ENCODE measurements at regions not wholly inside any gene's neighbourhood (a gene's known extent, or its start where the extent isn't known, plus 50 kb on each side); places are given as distances from the start of the nearest gene placed in this dataset.

- DNase-seq, result no peak
Measured at GRCh38 chr1:244224487-244225430, 173.7 kb downstream of the ZBTB18 start.

GRCh38 chr1:244226435-244226834 lies 175.4 kb downstream of the ZBTB18 start:
- DNase-seq, result no peak

GRCh38 chr1:244230470-244230869 lies 179.4 kb downstream of the ZBTB18 start:
- no peak for DNase-seq

- no peak for DNase-seq
Measured at GRCh38 chr1:244231193-244231571, 180.1 kb downstream of the ZBTB18 start.

- no peak for DNase-seq
Measured at GRCh38 chr1:244231572-244232315, 180.7 kb downstream of the ZBTB18 start.

- no peak for DNase-seq
Measured at GRCh38 chr1:244234009-244234643, 183.0 kb downstream of the ZBTB18 start.

GRCh38 chr1:244235157-244235556 lies 184.1 kb downstream of the ZBTB18 start:
- DNase-seq, result no peak

- DNase-seq, result no peak
Measured at GRCh38 chr1:244236101-244236500, 185.0 kb downstream of the ZBTB18 start.

- no peak for DNase-seq
Measured at GRCh38 chr1:244236721-244237120, 185.6 kb downstream of the ZBTB18 start.

GRCh38 chr1:244237445-244237844 lies 186.4 kb downstream of the ZBTB18 start:
- no peak for DNase-seq

- no peak for DNase-seq
Measured at GRCh38 chr1:244239261-244239770, 188.2 kb downstream of the ZBTB18 start.

- no peak for DNase-seq
Measured at GRCh38 chr1:244241438-244241837, 190.4 kb downstream of the ZBTB18 start.

- DNase-seq, result no peak
Measured at GRCh38 chr1:244242446-244242845, 191.4 kb downstream of the ZBTB18 start.

- DNase-seq, result no peak
Measured at GRCh38 chr1:244246334-244246733, 195.3 kb downstream of the ZBTB18 start.

GRCh38 chr1:244248426-244248825 lies 197.3 kb downstream of the ZBTB18 start:
- DNase-seq, result no peak

- DNase-seq, result no peak
Measured at GRCh38 chr1:244252211-244252610, 199.5 kb downstream of the ADSS2 start.

GRCh38 chr1:244254467-244254866 lies 197.2 kb downstream of the ADSS2 start:
- no peak for DNase-seq

- DNase-seq, result no peak
Measured at GRCh38 chr1:244255426-244255965, 196.2 kb downstream of the ADSS2 start.

GRCh38 chr1:244256086-244256676 lies 195.5 kb downstream of the ADSS2 start:
- no peak for DNase-seq

- DNase-seq, result no peak
Measured at GRCh38 chr1:244264163-244264562, 187.5 kb downstream of the ADSS2 start.

GRCh38 chr1:244265507-244265906 lies 186.2 kb downstream of the ADSS2 start:
- no peak for DNase-seq

GRCh38 chr1:244269169-244269568 lies 182.5 kb downstream of the ADSS2 start:
- DNase-seq, result no peak

- DNase-seq, result no peak
Measured at GRCh38 chr1:244271004-244271403, 180.7 kb downstream of the ADSS2 start.

Data from activated CD4-positive, alpha-beta T cell treated with anti-CD3 and anti-CD28 coated beads, Interleukin-10, Interleukin-2, amounts not matched to agents 100 ng/mL and 50 ng/mL, durations not matched to agents 16 hours and 8 hours (primary cell).